HCEC 1CT (cell line): ENCODE measurements at regions not wholly inside any gene's neighbourhood (a gene's known extent, or its start where the extent isn't known, plus 50 kb on each side); places are given as distances from the start of the nearest gene placed in this dataset.

ENCODE experiments used
- DNase-seq: peaks from one replicate; pipeline ENCODE4 v3.0.0-alpha.2; 2017

DNA sequence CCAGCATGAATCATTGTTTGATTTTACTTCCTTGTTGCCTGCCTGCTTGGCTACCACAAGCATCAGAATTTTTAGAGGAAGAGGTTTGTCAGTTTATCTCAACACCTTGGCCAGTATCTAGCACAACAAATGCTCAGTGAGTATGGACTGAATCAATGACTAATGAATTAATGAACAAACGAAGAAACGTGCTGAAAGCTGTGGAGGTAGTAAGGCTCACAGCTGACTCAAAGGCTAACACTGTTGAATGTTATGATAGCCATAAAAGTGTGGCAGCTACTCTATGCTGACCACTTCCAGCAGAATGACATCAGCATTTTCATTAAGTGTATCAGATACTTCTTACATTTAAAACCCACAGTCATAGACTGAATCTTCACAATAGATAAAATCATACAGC lies 543.4 kb downstream of the IRS1 start:
- DNase-seq: peak; percentile 46

DNA sequence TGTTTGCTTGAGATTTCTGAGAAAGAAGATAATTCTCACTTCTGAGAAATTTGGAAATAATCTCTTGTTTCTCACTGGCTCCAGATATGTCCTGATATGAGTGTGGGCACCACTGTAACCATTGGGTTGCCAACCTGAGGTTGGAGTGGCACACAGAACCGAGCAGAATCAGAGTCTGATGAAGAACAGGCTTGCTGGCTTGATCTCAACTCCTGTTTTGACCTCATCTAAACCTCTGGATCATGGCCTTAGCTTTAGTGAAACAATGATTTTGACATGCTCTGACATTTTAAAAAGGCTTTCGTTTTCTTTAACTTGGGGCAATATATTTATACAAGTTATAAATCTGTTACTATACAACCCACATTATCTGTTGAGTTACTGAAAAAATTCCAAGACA lies 548.0 kb downstream of the IRS1 start:
- DNase-seq: no peak

- DNase-seq: peak; percentile 72
These were observed 552.0 kb downstream of the IRS1 start for GRCh38 chr2:226247289-226248275.

- DNase-seq: no peak
These were observed 565.4 kb downstream of the IRS1 start for GRCh38 chr2:226234187-226234586.

- no peak for DNase-seq
These were observed 566.2 kb downstream of the IRS1 start for GRCh38 chr2:226233388-226233787.

GRCh38 chr2:226228080-226228479 lies 571.5 kb downstream of the IRS1 start:
- no peak for DNase-seq

GRCh38 chr2:226227341-226227740 lies 572.3 kb downstream of the IRS1 start:
- no peak for DNase-seq

- no peak for DNase-seq
These were observed 575.9 kb downstream of the IRS1 start for GRCh38 chr2:226223704-226224103.

DNA sequence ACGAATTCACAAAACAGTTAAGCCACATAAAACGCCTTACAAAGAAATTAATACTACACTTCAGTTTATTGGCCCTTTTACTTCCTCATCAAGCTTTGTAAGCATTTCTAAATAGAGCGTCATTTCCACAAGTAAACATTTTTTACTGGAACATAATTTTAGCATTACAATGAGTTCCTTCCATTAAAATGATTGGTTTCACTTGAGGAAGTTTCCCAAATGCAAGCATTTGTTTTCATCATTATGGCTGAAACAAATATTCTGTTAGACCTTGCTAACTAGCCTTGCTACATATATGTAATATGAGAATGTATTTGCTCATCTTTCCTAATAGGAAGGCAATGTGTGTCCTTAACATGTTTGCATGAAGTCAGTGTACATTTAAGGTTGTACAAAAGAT lies 579.1 kb downstream of the IRS1 start:
- no peak for DNase-seq

- DNase-seq: no peak
These were observed 582.4 kb downstream of the IRS1 start for GRCh38 chr2:226217191-226217590.

- DNase-seq: no peak
These were observed 583.0 kb downstream of the IRS1 start for GRCh38 chr2:226216575-226216974.

DNA sequence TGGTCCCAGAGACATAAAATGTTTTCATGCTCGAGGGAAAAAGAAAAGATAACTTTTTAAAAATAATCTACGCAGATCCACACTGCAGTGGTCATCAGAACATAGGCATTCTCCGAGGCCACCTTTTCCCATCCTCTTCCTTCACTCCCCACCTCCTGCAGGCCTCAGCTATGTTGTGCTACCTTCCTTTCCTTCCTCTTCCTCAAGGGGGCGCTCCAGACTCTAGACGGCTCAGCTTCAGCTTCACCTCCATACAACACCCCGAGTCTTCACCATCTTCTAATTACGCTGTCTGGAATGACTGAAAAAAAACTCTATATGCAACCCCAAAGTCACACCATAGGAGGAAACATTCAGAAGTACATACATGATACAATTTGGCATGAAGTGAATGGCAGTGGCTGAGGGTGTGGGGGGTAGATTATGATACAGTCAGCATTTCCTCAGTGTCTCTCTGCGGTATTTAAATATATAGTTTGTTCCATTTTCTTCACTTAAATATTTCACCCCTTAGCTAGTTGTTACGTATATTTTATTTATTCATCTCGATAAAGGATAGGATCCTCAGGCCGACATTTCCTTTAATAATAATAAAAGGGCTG lies 583.6 kb downstream of the IRS1 start:
- peak; percentile 49 for DNase-seq

GRCh38 chr2:226213717-226214116 lies 585.9 kb downstream of the IRS1 start:
- DNase-seq: peak; percentile 92

GRCh38 chr2:226211439-226211838 lies 588.2 kb downstream of the IRS1 start:
- DNase-seq: peak; percentile 55

GRCh38 chr2:226208726-226209125 lies 590.9 kb downstream of the IRS1 start:
- peak; percentile 19 for DNase-seq

- DNase-seq: no peak
These were observed 591.9 kb downstream of the IRS1 start for GRCh38 chr2:226207671-226208070.

- DNase-seq: no peak
These were observed 600.1 kb downstream of the IRS1 start for GRCh38 chr2:226199555-226199954.

- no peak for DNase-seq
These were observed 600.7 kb downstream of the IRS1 start for GRCh38 chr2:226198956-226199355.

DNA sequence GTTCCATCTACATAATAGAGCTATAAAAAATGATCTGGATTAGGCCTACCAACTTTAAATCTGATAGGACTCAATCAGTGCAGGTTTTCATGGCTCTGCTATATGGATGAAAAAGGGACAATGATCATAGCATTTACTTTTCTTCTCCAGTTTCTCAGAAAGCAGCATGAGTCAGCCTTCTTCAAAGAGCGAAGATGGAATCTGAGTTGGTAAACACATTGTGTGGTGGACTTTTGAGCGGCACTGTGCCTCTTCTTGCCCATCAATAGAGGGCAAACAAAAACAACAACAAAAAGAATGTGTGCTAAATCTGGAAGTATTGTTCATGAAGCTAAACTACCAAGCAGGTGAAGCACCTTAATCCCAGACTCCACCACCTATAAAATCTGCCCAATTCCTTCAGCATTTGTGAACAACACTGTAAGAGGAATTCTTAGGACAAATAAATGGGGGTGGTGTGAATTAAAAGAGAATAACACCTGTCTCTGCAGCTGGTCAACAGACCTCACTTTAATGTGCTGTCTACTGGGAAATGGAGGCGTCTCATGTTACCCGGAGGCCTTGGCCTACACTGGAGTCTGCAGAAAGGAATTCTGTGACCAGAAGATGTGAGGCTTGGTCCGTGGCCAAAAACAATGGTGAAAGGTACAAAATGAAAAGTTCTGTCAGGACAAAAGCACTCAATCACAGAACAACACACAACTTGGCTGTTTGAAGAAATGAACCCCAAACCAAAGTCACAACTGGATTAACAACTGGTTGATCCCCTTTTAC lies 609.0 kb downstream of the IRS1 start:
- DNase-seq: no peak

DNA sequence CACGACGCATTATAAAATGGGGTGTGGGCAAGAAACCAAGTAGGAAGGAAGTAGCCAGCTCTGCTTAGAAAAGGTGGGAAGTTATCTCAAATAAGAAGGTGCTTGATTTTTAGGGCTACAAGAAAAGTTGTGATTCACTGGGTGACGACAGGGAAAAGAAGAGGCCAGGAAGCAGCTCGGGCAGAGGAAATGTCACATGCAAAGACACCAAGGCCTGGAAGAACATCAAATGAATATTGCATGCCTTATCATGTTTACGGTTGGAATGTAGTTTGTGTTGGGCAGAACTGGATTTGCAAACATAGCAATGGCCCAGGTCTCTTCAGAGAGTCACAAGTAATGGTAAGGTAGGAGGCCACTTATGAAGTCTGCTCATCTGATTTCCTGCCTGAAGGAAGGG lies 610.6 kb downstream of the IRS1 start:
- no peak for DNase-seq

GRCh38 chr2:226187616-226188015 lies 612.0 kb downstream of the IRS1 start:
- DNase-seq: peak; percentile 75

- no peak for DNase-seq
These were observed 612.5 kb downstream of the IRS1 start for GRCh38 chr2:226187156-226187555.

- DNase-seq: peak; percentile 97
These were observed 613.9 kb downstream of the IRS1 start for GRCh38 chr2:226185616-226186211.
